ENCODE measurements at regions not wholly inside any gene's neighbourhood (a gene's known extent, or its start where the extent isn't known, plus 50 kb on each side); places are given as distances from the start of the nearest gene placed in this dataset.
"Not testable (repeated sequence)": the region's sequence is repeated elsewhere in the genome, so short reads cannot be mapped to it uniquely, and the experiment has no call there.

DNA sequence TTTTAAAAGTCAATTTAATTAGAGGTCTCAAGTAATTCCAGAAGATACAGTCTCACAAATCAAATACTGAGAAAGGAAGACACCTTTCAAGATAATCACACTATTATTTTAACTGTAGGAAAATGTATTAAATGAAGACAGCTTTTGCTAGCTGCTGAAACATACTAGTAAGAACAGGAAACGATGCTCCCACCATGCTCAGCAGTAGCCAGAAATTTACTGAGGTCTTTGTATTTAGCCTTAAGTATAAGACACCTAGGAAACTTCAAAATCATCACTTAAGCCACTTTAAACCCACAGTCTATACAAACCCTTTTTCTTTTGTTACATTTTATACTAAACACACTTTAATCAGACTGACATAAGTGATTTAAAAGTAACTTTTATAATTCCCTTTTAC is 72.7 kb upstream of the NPIPB12 start:
- H3K36me3 ChIP-seq (ENCODE audit: control insufficient read depth, low read length); H3K27me3 ChIP-seq (ENCODE audit: control insufficient read depth, low read length); H3K27ac ChIP-seq (ENCODE audit: low read depth, low read length); H3K9me2 ChIP-seq (replicated peaks; ENCODE audit: control insufficient read depth, low read length); H3K4me2 ChIP-seq (ENCODE audit: low read length); H3K4me3 ChIP-seq (ENCODE audit: low read length); H3K9me3 ChIP-seq (ENCODE audit: control insufficient read depth, insufficient read depth, low read length); H3F3A ChIP-seq (ENCODE audit: control insufficient read depth, insufficient read depth); H4K20me1 ChIP-seq (ENCODE audit: control insufficient read depth, insufficient read depth, low read depth, low read length); H3K4me1 ChIP-seq (ENCODE audit: control insufficient read depth, low read length): not testable (repeated sequence)
- H3K79me2 ChIP-seq (ENCODE audit: control insufficient read depth, low read length), result peaks cover 88% of the 10 kb centered on the region

DNA sequence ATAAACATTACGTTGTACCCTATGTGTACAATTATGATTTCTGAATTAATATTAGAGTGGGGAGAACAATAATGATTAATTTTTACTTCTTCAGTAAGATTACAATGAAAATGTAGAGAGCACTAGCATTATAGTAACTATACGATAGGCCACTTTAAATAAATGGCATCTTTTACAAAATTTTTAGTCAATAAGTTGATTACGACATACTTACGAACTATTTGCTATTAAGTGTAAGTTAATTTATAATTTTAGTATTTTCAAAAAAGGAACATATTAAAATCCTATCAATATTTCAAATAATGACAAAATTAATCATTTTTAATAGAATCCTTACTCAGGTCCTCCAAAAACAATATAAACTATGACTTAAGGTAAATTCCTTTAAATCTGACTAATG is 75.6 kb upstream of the NPIPB12 start:
- H3K9me2 ChIP-seq (replicated peaks; ENCODE audit: control insufficient read depth, low read length); H3F3A ChIP-seq (ENCODE audit: control insufficient read depth, insufficient read depth); H3K36me3 ChIP-seq (ENCODE audit: control insufficient read depth, low read length); H3K27ac ChIP-seq (ENCODE audit: low read depth, low read length); H3K4me2 ChIP-seq (ENCODE audit: low read length); H3K9me3 ChIP-seq (ENCODE audit: control insufficient read depth, insufficient read depth, low read length); H3K27me3 ChIP-seq (ENCODE audit: control insufficient read depth, low read length); H3K4me3 ChIP-seq (ENCODE audit: low read length); H4K20me1 ChIP-seq (ENCODE audit: control insufficient read depth, insufficient read depth, low read depth, low read length): not testable (repeated sequence)
- Histone ChIP-seq H3K79me2 (ENCODE audit: control insufficient read depth, low read length) (peaks cover 90% of the 10 kb centered on the region), H3K4me1 (ENCODE audit: control insufficient read depth, low read length) (peaks cover 31% of the 10 kb centered on the region)

GRCh38 chr16:29591919-29592318 is 71.1 kb upstream of the SPN start:
- H4K20me1 ChIP-seq (ENCODE audit: control insufficient read depth, insufficient read depth, low read depth, low read length); H3K9me3 ChIP-seq (ENCODE audit: control insufficient read depth, insufficient read depth, low read length); H3K9me2 ChIP-seq (replicated peaks; ENCODE audit: control insufficient read depth, low read length); H3K36me3 ChIP-seq (ENCODE audit: control insufficient read depth, low read length); H3K27me3 ChIP-seq (ENCODE audit: control insufficient read depth, low read length): not testable (repeated sequence)
- Histone ChIP-seq H3K27ac (ENCODE audit: low read depth, low read length) (peak overlapping the region; percentile 77), H3K4me3 (ENCODE audit: low read length) (peak overlapping the region; percentile 62), H3F3A (ENCODE audit: control insufficient read depth, insufficient read depth) (peaks cover 18% of the 10 kb centered on the region), H3K4me1 (ENCODE audit: control insufficient read depth, low read length) (peaks cover 55% of the 10 kb centered on the region), H3K79me2 (ENCODE audit: control insufficient read depth, low read length) (peaks cover 84% of the 10 kb centered on the region), H3K4me2 (ENCODE audit: low read length) (peak overlapping the region; percentile 62)

DNA sequence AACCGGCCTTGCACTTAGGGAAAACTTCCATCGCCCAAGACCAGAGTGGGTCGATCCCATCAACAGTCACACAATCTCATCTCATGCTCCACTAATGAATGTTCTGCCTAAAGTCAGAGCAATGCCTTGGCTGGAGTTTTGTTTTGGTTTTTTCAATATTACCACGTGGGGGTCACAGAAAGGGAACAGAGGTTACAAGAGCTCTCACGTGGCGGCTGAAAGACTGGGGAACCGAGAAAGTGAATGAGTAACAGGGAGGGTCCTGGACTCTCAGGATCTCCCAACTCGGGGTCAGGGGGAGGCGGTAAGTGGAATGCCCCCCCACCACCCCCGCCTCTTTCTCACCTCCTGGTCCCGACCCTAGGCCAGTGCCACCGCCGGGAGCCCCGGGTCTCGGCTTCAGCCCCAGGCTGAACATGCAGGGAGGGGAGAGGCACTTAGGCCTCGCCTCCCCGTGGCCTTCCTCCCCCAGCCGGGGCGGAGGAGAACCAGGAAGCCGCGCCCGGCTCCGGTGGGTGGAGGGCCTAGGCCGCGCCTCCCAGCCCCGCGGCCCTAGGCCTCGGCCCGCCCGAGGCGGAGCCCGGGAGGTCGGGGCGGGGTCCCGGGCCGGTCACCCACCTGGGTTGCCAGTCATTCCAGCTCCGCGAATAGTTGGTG is 68.7 kb upstream of the SPN start:
- H3K27me3 ChIP-seq (ENCODE audit: control insufficient read depth, low read length); H3K9me3 ChIP-seq (ENCODE audit: control insufficient read depth, insufficient read depth, low read length); H3K9me2 ChIP-seq (replicated peaks; ENCODE audit: control insufficient read depth, low read length); H4K20me1 ChIP-seq (ENCODE audit: control insufficient read depth, insufficient read depth, low read depth, low read length); H3K36me3 ChIP-seq (ENCODE audit: control insufficient read depth, low read length): not testable (repeated sequence)
- peak overlapping the region; percentile 81 for H3K27ac ChIP-seq (ENCODE audit: low read depth, low read length)
- peak overlapping the region; percentile 44 for H3K4me2 ChIP-seq (ENCODE audit: low read length)
- peaks cover 13% of the 10 kb centered on the region for H3F3A ChIP-seq (ENCODE audit: control insufficient read depth, insufficient read depth)
- peaks cover 36% of the 10 kb centered on the region for H3K4me1 ChIP-seq (ENCODE audit: control insufficient read depth, low read length)
- H3K79me2 ChIP-seq (ENCODE audit: control insufficient read depth, low read length), result peaks cover 74% of the 10 kb centered on the region
- peak overlapping the region; percentile 78 for H3K4me3 ChIP-seq (ENCODE audit: low read length)

DNA sequence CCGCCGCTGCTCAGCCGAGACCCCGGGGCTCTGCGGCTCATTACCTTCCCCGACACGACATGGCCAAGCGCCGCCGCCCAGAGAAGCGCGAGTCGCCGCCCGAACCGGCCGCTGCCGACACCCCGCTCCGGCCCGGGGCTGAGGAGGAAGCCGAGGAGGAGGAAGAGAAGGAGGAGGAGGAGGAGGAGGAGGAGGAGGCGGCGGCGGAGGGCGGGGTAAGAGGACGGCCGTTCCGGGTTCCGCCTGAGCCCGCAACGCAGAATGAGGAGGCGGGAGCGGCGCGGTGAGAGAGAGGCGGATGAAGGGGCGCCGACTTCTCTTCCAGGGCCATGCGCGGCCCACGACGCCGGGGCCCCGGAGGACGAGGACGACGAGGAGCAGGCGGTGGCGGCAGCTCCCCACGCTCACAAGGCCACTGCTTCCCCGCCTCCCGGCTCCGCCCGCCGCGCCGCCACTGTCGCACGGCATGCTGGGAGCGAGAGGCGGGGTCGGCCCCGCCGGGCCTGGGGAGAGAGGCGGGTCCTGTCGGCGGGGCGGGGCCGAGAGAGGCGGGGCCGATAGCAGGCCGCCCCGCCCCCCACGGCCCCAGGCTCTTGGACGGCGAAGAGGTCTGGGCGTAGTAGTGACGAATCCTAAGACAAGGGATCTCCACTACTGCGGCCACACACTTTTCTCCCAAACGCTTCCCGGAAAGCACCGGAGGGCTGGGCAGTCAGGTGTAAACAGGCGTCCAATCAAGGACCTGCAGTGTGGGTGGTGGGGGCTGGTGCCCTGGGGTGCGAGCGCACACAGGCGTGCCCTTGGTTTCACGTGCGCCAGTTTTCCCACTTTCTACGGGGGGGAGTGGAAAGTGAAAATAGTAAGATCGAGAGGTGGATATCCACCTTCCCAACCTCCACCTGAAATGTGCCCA is 67.9 kb upstream of the SPN start:
- H3K4me2 ChIP-seq (ENCODE audit: low read length), result peak overlapping the region; percentile 44
- not testable (repeated sequence) for H4K20me1 ChIP-seq (ENCODE audit: control insufficient read depth, insufficient read depth, low read depth, low read length); H3K9me2 ChIP-seq (replicated peaks; ENCODE audit: control insufficient read depth, low read length); H3K27me3 ChIP-seq (ENCODE audit: control insufficient read depth, low read length); H3K9me3 ChIP-seq (ENCODE audit: control insufficient read depth, insufficient read depth, low read length); H3K36me3 ChIP-seq (ENCODE audit: control insufficient read depth, low read length)
- peak overlapping the region; percentile 78 for H3K4me3 ChIP-seq (ENCODE audit: low read length)
- peak overlapping the region; percentile 81 for H3K27ac ChIP-seq (ENCODE audit: low read depth, low read length)
- peaks cover 38% of the 10 kb centered on the region for H3K4me1 ChIP-seq (ENCODE audit: control insufficient read depth, low read length)
- H3K79me2 ChIP-seq (ENCODE audit: control insufficient read depth, low read length), result peaks cover 76% of the 10 kb centered on the region
- H3F3A ChIP-seq (ENCODE audit: control insufficient read depth, insufficient read depth), result peaks cover 13% of the 10 kb centered on the region

- H3K79me2 ChIP-seq (ENCODE audit: control insufficient read depth, low read length), result peaks cover 78% of the 10 kb centered on the region
- H3K4me3 ChIP-seq (ENCODE audit: low read length); H3K9me2 ChIP-seq (replicated peaks; ENCODE audit: control insufficient read depth, low read length); H3F3A ChIP-seq (ENCODE audit: control insufficient read depth, insufficient read depth); H3K4me2 ChIP-seq (ENCODE audit: low read length); H4K20me1 ChIP-seq (ENCODE audit: control insufficient read depth, insufficient read depth, low read depth, low read length); H3K9me3 ChIP-seq (ENCODE audit: control insufficient read depth, insufficient read depth, low read length); H3K27ac ChIP-seq (ENCODE audit: low read depth, low read length); H3K27me3 ChIP-seq (ENCODE audit: control insufficient read depth, low read length): not testable (repeated sequence)
- H3K36me3 ChIP-seq (ENCODE audit: control insufficient read depth, low read length), result peaks cover 11% of the 10 kb centered on the region
- peaks cover 40% of the 10 kb centered on the region for H3K4me1 ChIP-seq (ENCODE audit: control insufficient read depth, low read length)
Observed at GRCh38 chr16:29597030-29597429, 66.0 kb upstream of the SPN start.

DNA sequence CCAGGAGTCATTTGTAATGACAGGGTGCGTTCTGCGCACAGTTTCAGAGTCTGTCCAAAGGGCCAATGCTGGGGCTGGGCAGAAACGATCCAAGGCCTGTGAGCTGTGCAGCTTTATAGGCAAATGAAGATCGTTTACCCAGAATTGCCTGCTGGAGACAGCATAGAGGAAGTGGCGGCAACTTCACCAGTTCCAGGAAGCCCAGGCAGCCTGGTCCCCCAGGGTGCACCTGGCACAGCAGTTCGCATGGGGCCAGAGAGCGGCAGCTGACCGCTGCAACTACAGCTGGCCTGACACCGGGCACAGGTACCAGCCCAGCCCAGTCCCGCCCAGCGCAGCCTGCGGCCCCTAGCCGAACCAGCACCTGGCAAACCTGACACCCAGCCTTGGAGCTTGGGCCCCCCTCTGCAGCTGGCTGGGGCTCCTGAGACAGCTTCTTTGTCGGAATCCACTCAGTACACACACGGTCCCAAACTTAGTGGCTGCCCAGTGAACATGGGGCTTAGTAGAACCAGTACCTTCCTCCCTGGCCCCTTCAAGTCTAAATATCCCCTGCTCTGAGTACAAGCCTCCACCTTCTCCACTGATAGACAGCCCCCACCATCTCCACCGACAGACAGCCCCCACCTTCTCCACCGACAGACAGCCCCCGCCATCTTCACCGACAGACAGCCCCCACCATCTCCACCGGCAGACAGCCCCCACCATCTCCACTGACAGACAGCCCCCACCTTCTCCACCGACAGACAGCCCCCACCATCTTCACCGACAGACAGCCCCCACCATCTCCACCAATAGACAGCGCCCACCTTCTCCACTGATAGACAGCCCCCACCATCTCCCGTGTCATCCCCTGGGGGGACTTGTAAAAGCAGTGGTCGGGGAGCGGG is 62.7 kb upstream of the SPN start:
- not testable (repeated sequence) for H3K9me2 ChIP-seq (replicated peaks; ENCODE audit: control insufficient read depth, low read length); H3F3A ChIP-seq (ENCODE audit: control insufficient read depth, insufficient read depth); H3K27me3 ChIP-seq (ENCODE audit: control insufficient read depth, low read length); H3K9me3 ChIP-seq (ENCODE audit: control insufficient read depth, insufficient read depth, low read length); H4K20me1 ChIP-seq (ENCODE audit: control insufficient read depth, insufficient read depth, low read depth, low read length)
- Histone ChIP-seq H3K4me1 (ENCODE audit: control insufficient read depth, low read length) (peaks cover 60% of the 10 kb centered on the region), H3K4me2 (ENCODE audit: low read length) (peak overlapping the region; percentile 52), H3K4me3 (ENCODE audit: low read length) (peak overlapping the region; percentile 61), H3K36me3 (ENCODE audit: control insufficient read depth, low read length) (peaks cover 24% of the 10 kb centered on the region), H3K27ac (ENCODE audit: low read depth, low read length) (peak overlapping the region; percentile 56), H3K79me2 (ENCODE audit: control insufficient read depth, low read length) (peaks cover 85% of the 10 kb centered on the region)
